Left lung (tissue), 4 donors: ENCODE measurements at regions not wholly inside any gene's neighbourhood (a gene's known extent, or its start where the extent isn't known, plus 50 kb on each side); places are given as distances from the start of the nearest gene placed in this dataset.

Experiments used
- ATAC-seq: fragments of 200-7000 bp; cut with Tn5 transposase; one replicate; pipeline ENCODE4 v1.9.1; 2020; ENCODE audit warnings: moderate library complexity
- DNase-seq, 4 donors: peaks; one replicate each; pipeline ENCODE4 v3.0.0-alpha.2; 2013 to 2020
- H3K27ac ChIP-seq, 2 donors: fragments of 200-600 bp; sonication (generic) in 1 of 2; one replicate each; pipeline versions ENCODE4 v1.5.0 to v1.8.0; 2020 to 2021
- H3K27me3 ChIP-seq, 2 donors: fragments of 200-600 bp; sonication (generic) in 1 of 2; one replicate each; pipeline versions ENCODE4 v1.5.0 to v1.8.0; 2020 to 2021
- H3K36me3 ChIP-seq, 2 donors: fragments of 200-600 bp; sonication (generic) in 1 of 2; one replicate each; pipeline versions ENCODE4 v1.5.0 to v1.8.0; 2020 to 2021
- H3K4me1 ChIP-seq, 2 donors: fragments of 200-600 bp; one replicate each; pipeline ENCODE4 v1.8.0; 2021
- H3K4me3 ChIP-seq, 2 donors: fragments of 200-600 bp; sonication (generic) in 1 of 2; one replicate each; pipeline versions ENCODE4 v1.5.0 to v1.8.0; 2020 to 2021; ENCODE audit warnings: mild to moderate bottlenecking in 1 of 2
- H3K9me3 ChIP-seq, 2 donors: fragments of 200-600 bp; sonication (generic) in 1 of 2; one replicate each; pipeline versions ENCODE4 v1.5.0 to v1.8.0; 2020 to 2021
- CTCF ChIP-seq, 2 donors: fragments of 200-600 bp; sonication (generic) in 1 of 2; IDR thresholded peaks; one replicate each; pipeline versions ENCODE4 v1.5.0 to v1.8.0; 2021; ENCODE audit warnings: antibody characterized with exemption in 2 of 2
- intact Hi-C, 2 donors: fragments of 100-400 bp; cut with DNase I; formaldehyde crosslinking; loops; one replicate each; pipeline versions ENCODE4 v1.11.2 to v1.14.2; 2022
- donor health status: DM: no; HTN: yes; CAD: no.
- donor health status: DM: no; HTN: no; CAD: no.

GRCh38 chr1:162977944-162978568 is 91.1 kb upstream of the RGS4 start:
- intact Hi-C loops, result no loop called here
- H3K27me3 ChIP-seq, result no peaks in the 10 kb centered on the region
- H3K36me3 ChIP-seq, result no peaks in the 10 kb centered on the region
- no peak for ATAC-seq
- H3K9me3 ChIP-seq, result no peaks in the 10 kb centered on the region
- DNase-seq, result no peak
- H3K4me3 ChIP-seq, result no peak overlapping the region
- H3K27ac ChIP-seq, result no peak overlapping the region
- no peaks in the 10 kb centered on the region for H3K4me1 ChIP-seq
- no peak for TF ChIP-seq CTCF (IDR thresholded peaks at IDR 0.05)

- Histone ChIP-seq H3K27me3 (no peaks in the 10 kb centered on the region), H3K36me3 (no peaks in the 10 kb centered on the region), H3K9me3 (no peaks in the 10 kb centered on the region), H3K4me1 (no peaks in the 10 kb centered on the region), H3K27ac (no peak overlapping the region), H3K4me3 (no peak overlapping the region)
- intact Hi-C loops, result no loop called here
- DNase-seq (no peak), ATAC-seq (no peak)
- no peak for TF ChIP-seq CTCF (IDR thresholded peaks at IDR 0.05)
Observed at GRCh38 chr1:162976628-162977027, 92.5 kb upstream of the RGS4 start.

- DNase-seq (no peak), ATAC-seq (no peak)
- Histone ChIP-seq H3K9me3 (no peaks in the 10 kb centered on the region), H3K36me3 (no peaks in the 10 kb centered on the region), H3K4me1 (no peaks in the 10 kb centered on the region), H3K4me3 (no peak overlapping the region), H3K27ac (no peak overlapping the region), H3K27me3 (no peaks in the 10 kb centered on the region)
- intact Hi-C loops, result no loop called here
- no peak for TF ChIP-seq CTCF (IDR thresholded peaks at IDR 0.05)
Observed at GRCh38 chr1:162974810-162975209, 94.4 kb upstream of the RGS4 start.

GRCh38 chr1:162973381-162973795 is 95.8 kb upstream of the RGS4 start:
- Histone ChIP-seq H3K4me3 (no peak overlapping the region), H3K4me1 (no peaks in the 10 kb centered on the region), H3K27ac (no peak overlapping the region), H3K27me3 (no peaks in the 10 kb centered on the region), H3K36me3 (no peaks in the 10 kb centered on the region), H3K9me3 (no peaks in the 10 kb centered on the region)
- DNase-seq (no peak), ATAC-seq (peak; percentile 45)
- intact Hi-C loops, result no loop called here
- TF ChIP-seq CTCF (IDR thresholded peaks at IDR 0.05), result no peak

GRCh38 chr1:162972773-162973172 is 96.4 kb upstream of the RGS4 start:
- Histone ChIP-seq H3K4me1 (no peaks in the 10 kb centered on the region), H3K27ac (no peak overlapping the region), H3K36me3 (no peaks in the 10 kb centered on the region), H3K9me3 (no peaks in the 10 kb centered on the region), H3K27me3 (no peaks in the 10 kb centered on the region), H3K4me3 (no peak overlapping the region)
- DNase-seq (no peak), ATAC-seq (no peak)
- intact Hi-C loops, result no loop called here
- TF ChIP-seq CTCF (IDR thresholded peaks at IDR 0.05), result no peak
